ENCODE measurements at regions not wholly inside any gene's neighbourhood (a gene's known extent, or its start where the extent isn't known, plus 50 kb on each side); places are given as distances from the start of the nearest gene placed in this dataset.

DNA sequence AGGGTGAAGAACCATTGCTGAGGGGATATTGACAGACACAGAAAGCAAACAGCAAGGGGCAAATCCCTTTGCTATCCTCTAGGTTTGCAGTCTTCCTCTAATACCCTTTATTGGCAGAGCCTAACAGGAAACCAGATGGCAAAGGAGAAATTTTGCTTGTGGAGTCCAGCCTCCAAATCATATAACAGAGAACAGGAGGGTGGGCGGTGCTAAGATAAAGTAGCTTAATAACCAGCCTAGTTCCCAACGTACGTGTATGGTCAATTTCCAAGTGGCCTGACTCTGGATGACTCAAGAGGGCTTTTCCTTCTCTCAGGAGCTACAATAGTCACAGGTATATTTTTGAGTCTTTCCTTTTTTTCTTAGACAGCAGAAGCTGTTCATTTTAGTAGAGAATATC lies 404.5 kb downstream of the PDCD6IP start:
- Histone ChIP-seq H3K4me2 (ENCODE audit: insufficient read depth, low read length) (no peak overlapping the region), H3K27me3 (ENCODE audit: control insufficient read depth in 2 of 2, insufficient read depth in 2 of 2, low read length in 2 of 2) (no peaks in the 10 kb centered on the region)
- POLR2A ChIA-PET = no interaction called here

More for the DNA sequence above, 404.5 kb downstream of the PDCD6IP start:
- Histone ChIP-seq H4K20me1 (replicated peaks; ENCODE audit: control insufficient read depth, extremely low read depth, insufficient read depth, low read length) (no peaks in the 10 kb centered on the region), H3K36me3 (ENCODE audit: control insufficient read depth in 2 of 2, extremely low read depth in 1 of 2, insufficient read depth in 2 of 2, low read length in 2 of 2) (no peaks in the 10 kb centered on the region), H3K9me3 (replicated peaks; ENCODE audit: control insufficient read depth, insufficient read depth, low read length) (no peaks in the 10 kb centered on the region), H3K4me1 (ENCODE audit: control insufficient read depth, extremely low read depth, insufficient read depth, low read length) (peaks cover 30% of the 10 kb centered on the region), H3K9ac (replicated peaks; ENCODE audit: extremely low read depth, insufficient read depth, low read length) (no peak overlapping the region), H3K9me1 (replicated peaks; ENCODE audit: control insufficient read depth, extremely low read depth, insufficient read depth, low read length) (no peaks in the 10 kb centered on the region), H2AFZ (ENCODE audit: low read depth, low read length) (no peak overlapping the region), H3K79me2 (ENCODE audit: control insufficient read depth, insufficient read depth, low read length) (no peaks in the 10 kb centered on the region), H3K4me3 (replicated peaks in 1 of 3; ENCODE audit: insufficient read depth in 1 of 3, low read depth in 1 of 3, low read length in 3 of 3) (no peak overlapping the region), H3K27ac (ENCODE audit: insufficient read depth, low read depth, low read length) (no peak overlapping the region)
- dilution Hi-C loops (cut with MboI; ENCODE audit: extremely low pct_ligation_motif_present, low sequenced_read_pairs) = no loop called here
- no TSS peak for BruUV-seq (replicated peaks)
- DNase-seq (ENCODE audit: low read depth, low spot score) = no peak
- no peak for FAIRE-seq
- TF ChIP-seq MYC (IDR thresholded peaks at IDR 0.05; ENCODE audit: low read depth, low read length) = no peak
- TF ChIP-seq GATA2 (IDR thresholded peaks at IDR 0.05; ENCODE audit: insufficient read depth, insufficient read length, low read depth, low read length) = no peak
- TF ChIP-seq FOS (IDR thresholded peaks at IDR 0.05; ENCODE audit: borderline replicate concordance, insufficient read depth, low read length) = no peak
- TF ChIP-seq, protein P1, sequence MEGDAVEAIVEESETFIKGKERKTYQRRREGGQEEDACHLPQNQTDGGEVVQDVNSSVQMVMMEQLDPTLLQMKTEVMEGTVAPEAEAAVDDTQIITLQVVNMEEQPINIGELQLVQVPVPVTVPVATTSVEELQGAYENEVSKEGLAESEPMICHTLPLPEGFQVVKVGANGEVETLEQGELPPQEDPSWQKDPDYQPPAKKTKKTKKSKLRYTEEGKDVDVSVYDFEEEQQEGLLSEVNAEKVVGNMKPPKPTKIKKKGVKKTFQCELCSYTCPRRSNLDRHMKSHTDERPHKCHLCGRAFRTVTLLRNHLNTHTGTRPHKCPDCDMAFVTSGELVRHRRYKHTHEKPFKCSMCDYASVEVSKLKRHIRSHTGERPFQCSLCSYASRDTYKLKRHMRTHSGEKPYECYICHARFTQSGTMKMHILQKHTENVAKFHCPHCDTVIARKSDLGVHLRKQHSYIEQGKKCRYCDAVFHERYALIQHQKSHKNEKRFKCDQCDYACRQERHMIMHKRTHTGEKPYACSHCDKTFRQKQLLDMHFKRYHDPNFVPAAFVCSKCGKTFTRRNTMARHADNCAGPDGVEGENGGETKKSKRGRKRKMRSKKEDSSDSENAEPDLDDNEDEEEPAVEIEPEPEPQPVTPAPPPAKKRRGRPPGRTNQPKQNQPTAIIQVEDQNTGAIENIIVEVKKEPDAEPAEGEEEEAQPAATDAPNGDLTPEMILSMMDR (IDR thresholded peaks at IDR 0.05; ENCODE audit: extremely low read depth in 1 of 2, insufficient read depth in 1 of 2, low read depth in 1 of 2, low read length in 2 of 2) = no peak
- no peak for TF ChIP-seq POLR2AphosphoS5 (IDR thresholded peaks at IDR 0.05; ENCODE audit: insufficient read depth, low read depth, low read length)
- no peak for TF ChIP-seq POLR2A (IDR thresholded peaks at IDR 0.05; ENCODE audit: low read depth, low read length)
- no peak for TF ChIP-seq EZH2 (IDR thresholded peaks at IDR 0.05; ENCODE audit: borderline replicate concordance, low read depth, low read length, severe bottlenecking)
- no peak for TF ChIP-seq JUN (IDR thresholded peaks at IDR 0.05; ENCODE audit: borderline replicate concordance, insufficient read depth, insufficient read length, low read depth)
- no peak for TF ChIP-seq MAX (IDR thresholded peaks at IDR 0.05; ENCODE audit: insufficient read depth, insufficient read length)
- CTCF ChIA-PET = interaction anchor here (1.3 to 1.6 kb wide), 2 partner anchors 10 to 96 kb away, joined by 4 read pairs; no protein-coding TSS in a partner anchor
- intact Hi-C loops (cut with micrococcal nuclease) = no loop called here

Data from endothelial cell of umbilical vein (primary cell).